Breast epithelium (tissue), 3 donors: ENCODE measurements at regions not wholly inside any gene's neighbourhood (a gene's known extent, or its start where the extent isn't known, plus 50 kb on each side); places are given as distances from the start of the nearest gene placed in this dataset.

Experiments used
- CTCF ChIP-seq, 3 donors: fragments of 450-650 bp; IDR thresholded peaks; one replicate each; pipeline ENCODE4 v1.5.1; 2016 to 2017; ENCODE audit warnings: antibody characterized with exemption in 3 of 3, mild to moderate bottlenecking in 3 of 3, moderate library complexity in 3 of 3
- POLR2AphosphoS5 ChIP-seq, 3 donors: sonication (generic); formaldehyde crosslinking; IDR thresholded peaks; one replicate each; pipeline ENCODE4 v1.6.1; 2017; ENCODE audit warnings: antibody characterized with exemption in 3 of 3

- TF ChIP-seq CTCF (IDR thresholded peaks at IDR 0.05) (no peak), POLR2AphosphoS5 (IDR thresholded peaks at IDR 0.05) (no peak)
These were observed 276.1 kb downstream of the HTR1A start for GRCh38 chr5:63686181-63686580.
